GM21529 (cell line): ENCODE measurements at regions not wholly inside any gene's neighbourhood (a gene's known extent, or its start where the extent isn't known, plus 50 kb on each side); places are given as distances from the start of the nearest gene placed in this dataset.

Source experiments
- ATAC-seq: cut with Tn5 transposase; IDR thresholded peaks from one replicate; pipeline ENCODE4 v1.9.1; 2021; ENCODE audit not compliant: unreplicated experiment

DNA sequence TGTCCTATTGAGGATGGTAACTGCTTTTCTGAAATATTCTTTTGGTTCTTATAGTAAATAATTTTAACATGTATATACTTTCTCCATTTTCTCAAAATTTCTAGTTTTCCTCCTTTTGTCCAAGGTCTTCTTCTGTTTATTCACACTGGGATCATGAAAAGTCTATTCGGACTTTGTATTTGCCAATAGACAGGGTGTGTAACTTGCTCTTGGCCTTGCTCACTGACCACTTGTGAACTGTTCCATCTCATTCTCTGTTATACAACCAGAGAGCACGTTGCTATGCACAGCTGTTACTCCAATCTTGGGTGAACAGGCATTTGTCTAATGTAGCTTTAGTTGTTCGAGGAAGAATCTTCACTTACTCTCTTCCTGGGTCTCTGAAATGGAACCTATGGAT, 388.9 kb downstream of the SH3GL2 start:
- no peak for ATAC-seq

DNA sequence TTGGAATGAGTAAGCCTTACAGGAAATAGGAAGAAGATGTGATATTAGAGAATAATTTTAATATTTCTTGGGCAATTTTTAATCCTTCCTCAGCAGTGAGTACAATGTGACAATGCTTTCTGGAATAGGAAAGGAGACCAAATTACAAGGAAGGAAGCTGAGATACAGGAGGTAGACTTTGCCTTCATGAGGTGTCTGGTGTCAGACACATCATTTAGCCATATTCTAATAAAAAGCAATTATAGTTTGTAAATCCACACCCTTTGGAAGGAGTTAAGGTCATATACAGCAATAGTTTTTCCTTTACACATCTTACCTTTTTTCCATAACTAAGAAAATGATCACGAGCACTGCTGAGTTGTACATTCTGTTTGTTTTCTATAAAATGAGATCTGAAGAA, 390.4 kb downstream of the SH3GL2 start:
- no peak for ATAC-seq

DNA sequence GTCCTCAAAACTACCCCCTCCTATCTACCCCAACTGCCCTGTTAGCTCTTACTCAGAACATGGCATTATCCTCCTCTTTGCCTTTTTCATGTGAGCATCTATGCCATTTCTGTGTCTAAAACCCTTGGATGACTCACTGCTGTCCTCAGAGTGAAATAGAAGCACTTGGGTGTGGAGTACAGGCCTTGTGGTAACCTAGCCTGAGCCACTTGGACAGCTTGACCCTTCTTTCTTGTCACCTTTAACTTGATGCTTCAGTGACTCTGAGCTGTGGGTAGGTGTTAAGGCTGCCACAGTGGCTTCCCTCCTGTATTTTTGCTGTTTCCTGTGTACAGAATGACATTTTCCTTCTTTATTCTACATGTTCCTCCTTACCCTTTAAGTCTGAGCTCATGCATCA, 391.4 kb downstream of the SH3GL2 start:
- no peak for ATAC-seq

DNA sequence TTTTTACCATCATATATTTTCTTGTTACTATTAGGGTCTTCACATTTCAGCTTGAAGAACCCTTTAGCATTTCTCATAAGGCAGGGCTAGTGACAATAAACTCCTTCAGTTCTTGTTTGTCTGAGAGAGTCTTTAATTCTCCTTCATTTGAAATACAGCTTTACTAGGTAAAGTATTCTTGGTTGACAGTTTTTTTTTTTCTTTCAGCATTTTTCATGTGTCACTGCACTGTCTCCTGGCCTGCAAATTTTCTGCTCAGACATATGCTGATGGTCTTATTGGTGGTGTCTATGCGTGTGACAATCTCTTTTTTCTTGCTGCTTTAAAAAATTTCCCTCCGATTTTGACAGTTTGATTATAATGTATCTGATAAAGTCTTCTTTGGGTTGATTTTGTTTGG, 399.9 kb downstream of the SH3GL2 start:
- ATAC-seq, result no peak

DNA sequence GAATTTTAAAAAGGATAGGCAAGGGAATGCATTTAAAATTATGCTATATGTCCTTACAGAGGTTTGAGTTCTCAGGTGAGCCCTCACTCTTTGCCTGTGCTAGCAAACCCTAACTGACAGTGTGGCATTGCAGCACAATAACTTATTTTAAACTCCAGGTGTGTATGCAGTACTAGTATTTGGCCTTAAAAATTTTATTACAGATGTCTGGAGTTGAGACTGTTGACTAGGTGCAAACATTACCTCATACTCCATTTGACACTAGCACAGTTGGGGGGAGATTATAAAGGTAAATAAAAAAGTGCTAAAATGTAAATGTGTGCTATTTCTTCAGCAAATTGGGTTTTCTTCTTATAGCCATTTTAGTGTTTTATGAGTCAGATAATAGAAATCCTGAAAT, 407.7 kb downstream of the SH3GL2 start:
- no peak for ATAC-seq

DNA sequence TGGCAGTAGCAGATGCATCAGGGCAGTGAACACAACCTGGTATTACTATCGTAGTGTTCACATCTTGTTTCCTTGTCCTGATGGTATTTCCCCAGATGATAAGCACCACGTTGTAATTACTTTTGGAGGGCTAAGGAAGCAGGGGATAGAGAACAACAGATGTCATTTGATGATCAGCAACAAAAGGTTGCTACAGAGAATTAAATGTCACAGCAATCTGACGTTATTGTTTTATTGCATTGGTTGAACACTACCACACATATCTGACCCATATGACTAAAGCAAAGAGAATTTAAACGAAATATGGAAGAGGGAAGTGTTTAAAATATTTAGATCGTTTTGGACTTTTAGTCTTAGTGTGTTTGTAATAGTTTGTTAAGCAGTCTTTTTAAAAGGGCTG, 408.3 kb downstream of the SH3GL2 start:
- ATAC-seq, result no peak

DNA sequence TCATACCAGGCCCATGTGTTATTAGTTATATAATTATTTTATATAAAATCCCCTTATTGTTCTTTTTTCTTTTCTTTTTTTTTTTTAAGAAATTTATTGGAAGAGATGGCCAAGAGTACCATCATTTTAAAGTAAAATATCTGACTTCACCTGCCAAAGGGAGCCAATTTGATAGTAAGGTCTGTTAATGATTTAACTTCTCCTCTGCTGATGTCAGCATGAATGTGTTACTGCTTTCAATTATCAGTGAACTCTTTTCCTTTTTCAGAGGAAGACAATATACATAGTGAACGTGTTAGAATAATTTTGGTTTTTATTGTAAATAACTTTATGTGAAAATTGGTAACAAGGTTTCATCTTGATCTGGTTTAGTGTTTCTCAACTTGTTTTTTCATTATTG, 409.6 kb downstream of the SH3GL2 start:
- ATAC-seq, result no peak

DNA sequence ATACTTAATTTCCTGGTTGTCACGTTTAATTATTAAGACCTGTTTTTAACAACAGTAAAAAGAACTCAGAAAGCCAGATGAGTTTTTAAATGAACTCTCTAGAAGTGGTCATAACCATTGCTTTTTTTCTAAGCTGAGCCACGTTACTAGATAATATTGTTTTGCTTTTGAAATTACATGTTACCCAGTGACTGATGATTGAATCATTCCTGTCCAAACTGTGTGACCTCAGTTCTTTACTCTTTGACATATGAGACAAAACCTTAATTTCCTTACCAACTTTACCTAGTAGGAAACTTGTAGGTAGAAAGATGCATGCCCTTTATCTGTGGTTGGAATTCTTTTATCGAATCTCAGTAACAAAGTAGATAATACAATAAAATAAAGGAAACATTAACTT, 411.7 kb downstream of the SH3GL2 start:
- no peak for ATAC-seq

DNA sequence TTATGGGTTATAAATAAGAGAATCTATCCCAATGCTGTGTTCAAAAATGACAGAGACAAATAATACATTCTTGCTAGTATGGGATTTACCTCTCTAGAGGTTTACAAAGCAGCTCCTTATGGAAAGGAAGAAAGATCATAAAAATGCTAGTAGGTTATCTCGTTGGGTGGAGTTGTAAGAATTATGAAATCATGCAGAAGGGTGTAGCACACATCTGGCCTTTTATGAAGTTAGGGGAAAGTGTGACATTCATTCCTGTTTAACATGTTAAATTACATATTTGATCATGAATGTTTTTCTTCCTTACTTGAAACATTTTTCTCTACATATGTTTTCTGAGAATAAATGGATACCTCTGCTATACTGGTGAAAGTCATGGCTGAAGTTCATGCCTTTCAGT, 414.2 kb downstream of the SH3GL2 start:
- ATAC-seq, result no peak

DNA sequence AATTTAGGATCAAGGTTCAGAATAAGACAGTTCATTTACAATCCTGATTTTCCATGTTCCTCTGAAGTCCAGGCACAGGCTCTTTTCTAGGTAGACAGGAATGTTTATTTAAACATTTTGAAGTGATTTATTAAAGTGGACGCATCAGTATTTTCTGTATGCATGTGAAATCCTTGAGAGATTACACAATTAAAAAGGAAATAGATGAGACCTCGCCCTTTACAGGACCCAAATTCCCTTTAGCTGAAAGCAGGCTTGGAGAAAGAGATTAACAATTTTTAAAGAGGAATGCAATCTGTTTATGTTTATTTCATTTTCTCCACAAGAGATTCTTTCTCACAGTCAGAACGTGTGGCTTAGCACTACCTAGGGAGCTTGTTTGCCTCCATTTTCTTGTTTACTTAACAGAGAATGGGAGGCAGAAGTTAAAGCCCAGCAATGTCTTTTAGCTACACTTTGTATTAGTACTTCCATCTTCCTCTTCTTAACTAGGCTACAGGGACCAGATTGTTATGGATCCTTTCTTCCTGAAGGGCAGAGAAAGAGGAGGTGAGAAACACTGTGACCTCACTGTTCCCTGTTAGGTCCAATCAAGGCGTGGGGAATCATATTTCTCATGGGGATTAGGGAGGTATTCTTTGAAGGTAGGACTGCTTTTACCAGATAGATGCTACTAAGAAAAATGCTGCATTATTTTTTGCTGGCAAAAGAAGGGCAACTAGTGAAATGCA, 416.0 kb downstream of the SH3GL2 start:
- ATAC-seq, result no peak

DNA sequence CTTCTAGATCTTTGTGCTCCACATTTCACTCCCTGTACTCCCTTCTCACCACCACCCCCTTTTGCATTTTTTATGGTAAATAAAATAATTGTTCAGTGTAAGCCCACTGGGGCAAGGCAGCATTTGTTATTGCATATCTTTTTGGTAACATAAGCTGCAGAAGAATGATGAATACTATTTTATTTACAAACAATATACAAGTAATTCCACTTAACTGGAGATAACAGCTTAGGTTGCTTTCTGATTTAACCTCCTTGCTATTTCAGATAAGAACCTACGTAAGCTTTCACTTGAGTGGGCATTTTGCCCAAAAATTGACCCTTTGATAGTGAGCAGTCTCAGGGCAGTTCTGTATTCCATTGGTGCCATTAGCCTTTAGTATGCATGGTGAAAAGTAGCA, 417.9 kb downstream of the SH3GL2 start:
- ATAC-seq, result no peak

DNA sequence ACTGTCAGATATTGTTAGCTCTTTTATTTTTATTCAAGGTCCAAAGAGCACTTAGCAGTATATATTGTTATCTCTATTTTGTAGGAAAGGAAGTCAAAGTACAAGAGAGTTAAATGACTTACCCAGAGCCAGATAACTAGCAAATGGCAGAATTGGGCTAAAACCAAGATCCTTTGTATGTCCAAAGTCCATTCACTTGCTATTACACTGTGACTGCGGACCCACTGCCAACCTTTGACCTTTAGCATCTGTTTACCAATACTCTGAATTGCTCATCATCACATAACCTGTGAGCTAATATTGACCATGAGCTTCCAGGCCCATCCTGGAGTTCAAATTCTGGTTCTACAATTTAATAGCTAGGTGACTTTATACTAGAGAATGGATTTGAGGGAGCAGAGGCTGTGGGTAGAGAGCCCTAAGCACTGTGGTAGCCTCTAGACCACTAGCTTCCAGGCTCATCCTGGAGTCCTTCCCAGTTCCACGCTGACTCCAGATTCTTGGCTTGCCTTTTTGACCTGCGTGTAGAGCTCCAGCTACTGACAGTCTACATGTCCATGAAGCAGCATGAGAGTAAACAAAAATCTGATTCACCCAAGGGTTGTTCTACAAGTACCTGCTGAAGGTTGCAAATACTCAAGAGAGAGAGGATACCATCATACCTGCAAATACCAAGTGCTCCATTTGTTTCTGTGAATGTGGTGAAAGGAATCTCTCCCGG, 424.0 kb downstream of the SH3GL2 start:
- ATAC-seq, result no peak

DNA sequence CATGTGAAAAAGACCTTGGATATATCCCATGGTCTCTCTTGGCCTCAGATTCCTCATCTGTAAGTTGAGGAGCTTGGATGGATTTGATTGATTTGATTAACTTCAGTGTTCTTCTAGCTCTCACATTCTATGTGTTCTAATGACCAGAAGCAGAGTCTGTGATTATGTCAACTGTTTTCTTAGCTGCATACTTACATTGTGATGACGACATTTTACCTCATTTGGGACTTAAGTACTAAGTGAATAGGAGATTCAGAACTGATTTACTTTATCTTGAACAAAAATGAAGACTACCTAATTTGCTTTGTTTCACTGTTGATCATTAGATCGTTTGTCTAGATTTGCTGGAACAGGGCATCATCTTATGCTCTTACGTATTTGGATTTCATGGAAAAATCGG, 427.7 kb downstream of the SH3GL2 start:
- ATAC-seq, result no peak

DNA sequence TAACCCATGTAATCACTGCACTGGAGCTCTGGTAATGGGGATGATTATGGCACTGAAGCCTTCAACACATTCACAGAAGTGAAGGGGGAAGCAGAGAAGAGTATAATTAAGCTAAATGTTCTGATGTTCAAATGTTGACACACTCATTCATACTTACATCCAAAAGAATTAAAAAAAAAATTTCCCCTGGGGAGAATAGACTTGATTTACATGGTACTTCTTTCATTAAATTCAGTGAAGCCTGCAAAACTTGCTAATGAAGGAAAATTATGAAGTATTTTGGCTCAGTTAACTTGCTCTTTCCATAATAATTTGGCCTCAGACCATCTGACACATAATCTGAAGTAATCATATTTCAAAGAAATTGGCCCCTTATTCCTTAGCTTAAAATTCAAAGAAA, 428.8 kb downstream of the SH3GL2 start:
- ATAC-seq, result no peak

DNA sequence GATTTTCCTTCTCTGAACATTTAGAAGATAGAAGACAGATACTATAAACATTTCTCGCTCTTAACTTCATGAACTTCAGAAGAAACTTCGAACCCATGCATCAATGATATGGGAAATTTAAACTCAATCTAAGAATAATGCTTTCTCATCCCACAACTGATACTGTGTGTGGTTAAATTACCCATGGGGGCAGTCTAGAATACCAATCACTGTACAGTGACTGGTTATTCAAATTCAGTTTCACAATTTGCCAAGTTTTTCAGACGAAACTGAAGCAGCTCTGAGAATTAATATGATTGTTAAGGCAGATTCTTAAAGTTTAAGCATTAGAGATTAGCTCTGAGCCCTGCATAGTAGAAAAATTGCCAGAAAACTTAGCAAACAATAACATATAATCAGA, 431.0 kb downstream of the SH3GL2 start:
- ATAC-seq, result no peak

DNA sequence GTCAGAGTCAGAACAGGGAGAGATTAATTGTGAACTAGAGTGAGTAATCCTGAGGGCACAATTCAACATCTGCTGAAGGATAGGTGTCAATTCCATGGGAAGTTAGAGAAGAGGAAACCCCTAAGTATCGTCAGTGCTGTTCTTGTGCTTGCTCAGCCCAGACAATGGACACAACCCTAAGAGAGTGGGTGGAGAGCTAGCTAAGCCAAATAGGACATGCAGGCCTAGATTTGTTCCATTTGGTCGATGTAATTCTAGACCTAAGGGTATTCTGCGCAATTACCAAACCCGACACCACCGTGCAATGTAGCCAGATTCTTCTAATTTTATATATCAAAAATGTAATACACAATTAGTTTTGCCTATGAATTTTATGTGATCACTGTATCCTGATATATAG, 431.6 kb downstream of the SH3GL2 start:
- ATAC-seq, result no peak

DNA sequence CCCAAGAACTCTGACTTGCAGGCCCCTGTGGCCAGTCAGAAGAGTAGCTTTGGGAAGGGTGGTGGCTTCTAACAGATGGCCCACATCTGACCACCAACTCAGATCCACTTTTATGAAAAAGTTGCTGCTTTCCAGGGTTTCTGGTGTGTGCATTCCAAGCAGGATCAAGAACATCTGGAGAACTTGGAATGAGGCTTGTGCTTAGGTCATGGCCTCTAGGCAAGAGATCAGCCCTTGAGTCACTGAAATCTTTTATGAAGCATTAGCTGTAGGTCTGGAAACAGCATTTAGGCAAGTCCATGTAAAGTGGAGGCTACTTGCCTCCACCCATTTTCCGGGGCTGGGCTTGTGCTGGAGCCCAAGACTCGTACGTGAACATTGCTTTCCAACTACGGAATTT, 433.3 kb downstream of the SH3GL2 start:
- no peak for ATAC-seq

DNA sequence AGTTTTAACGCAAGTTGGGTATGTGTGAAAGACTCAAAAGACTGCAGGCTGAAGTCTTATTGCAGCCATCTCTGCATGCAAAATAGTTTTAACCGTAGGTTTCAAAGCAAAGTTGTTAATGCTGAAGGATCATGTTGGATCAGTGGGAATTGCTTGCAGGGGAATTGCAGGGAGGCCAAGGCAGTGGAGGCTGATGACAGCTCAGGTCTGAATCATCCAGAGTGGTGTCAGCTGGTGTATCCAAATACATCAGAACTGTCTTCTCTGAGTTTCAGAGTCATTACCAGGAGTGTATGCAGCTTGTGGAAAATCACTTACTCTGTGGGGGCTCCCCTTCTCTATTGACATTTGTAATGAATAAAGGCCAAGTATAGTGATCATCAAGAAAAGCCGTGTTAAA, 435.7 kb downstream of the SH3GL2 start:
- no peak for ATAC-seq

DNA sequence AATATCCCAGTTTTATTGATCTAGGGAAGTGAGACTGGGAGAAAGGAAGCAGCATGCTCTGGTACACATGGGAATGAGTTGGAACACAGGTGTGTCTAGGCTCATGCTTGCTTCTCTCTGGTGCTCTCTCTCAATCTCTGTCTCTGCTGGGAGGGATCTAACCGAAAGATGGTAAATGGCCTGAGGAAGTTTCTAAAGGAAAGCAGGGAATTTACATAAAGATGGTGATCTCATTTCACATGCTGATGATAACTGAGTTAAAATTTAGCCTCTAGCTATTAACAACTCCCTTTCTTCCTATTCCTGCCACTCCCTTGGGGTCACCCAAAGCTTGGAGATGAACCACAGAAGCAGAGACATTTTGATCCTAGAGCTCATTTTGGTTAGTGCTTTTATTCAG, 436.2 kb downstream of the SH3GL2 start:
- no peak for ATAC-seq

DNA sequence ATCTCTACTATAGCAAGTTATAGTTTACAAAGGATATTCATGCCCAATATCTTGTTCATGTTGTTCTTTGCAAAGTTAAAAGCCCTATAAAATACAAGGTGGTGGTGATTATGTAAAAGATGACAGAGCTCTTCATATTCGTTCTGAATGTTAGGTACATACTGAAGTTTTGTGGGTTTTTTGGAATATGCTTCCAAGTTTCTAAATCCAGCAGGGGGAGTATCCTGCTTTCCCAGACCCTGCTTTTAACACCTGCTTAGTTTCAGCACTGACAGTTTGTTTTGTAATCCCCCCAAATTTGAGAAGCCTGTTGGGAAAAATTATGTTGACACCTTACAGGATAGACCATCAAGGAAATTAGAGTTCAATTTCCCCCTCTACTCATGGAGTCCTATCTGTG, 438.3 kb downstream of the SH3GL2 start:
- ATAC-seq, result no peak

DNA sequence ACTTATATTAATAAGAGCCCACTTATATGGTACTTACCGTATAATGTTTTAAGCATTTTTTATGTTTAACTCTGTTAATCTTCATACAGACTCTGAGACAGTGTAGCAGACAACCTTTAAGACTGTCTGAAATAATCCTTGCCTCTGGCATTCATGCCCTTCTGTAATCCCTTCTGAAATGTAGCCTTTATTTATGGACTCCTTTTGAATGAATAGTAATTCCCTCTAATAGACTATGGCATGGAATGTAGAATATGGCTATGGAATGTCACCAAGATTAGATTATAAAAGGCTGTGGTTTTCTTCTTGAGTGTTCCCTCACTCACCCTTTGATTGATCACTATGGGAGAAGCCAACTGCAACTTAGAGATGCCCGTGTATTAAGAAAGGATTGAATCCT, 439.4 kb downstream of the SH3GL2 start:
- ATAC-seq, result no peak

DNA sequence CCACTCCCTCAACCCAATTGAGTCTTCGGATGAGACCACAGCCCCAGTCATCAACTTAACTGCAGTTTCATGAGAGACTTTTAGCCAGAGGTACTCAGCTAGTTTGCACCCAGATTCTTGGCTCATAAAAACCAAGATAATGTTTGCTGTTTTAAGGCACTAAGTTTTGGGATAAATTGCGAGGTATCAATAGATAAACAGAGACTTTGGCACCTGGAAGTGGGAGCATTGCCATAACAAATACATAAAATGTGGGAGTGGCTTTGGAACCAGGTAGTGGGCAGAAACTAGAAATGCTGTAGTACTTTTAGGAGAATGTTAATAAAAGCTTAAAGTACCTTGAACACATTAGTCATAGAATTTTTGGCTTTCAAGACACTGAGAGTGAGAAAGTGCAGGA, 439.8 kb downstream of the SH3GL2 start:
- no peak for ATAC-seq
